NB4 (cell line): ENCODE measurements at regions not wholly inside any gene's neighbourhood (a gene's known extent, or its start where the extent isn't known, plus 50 kb on each side); places are given as distances from the start of the nearest gene placed in this dataset.

ENCODE experiments used
- DNase-seq: peaks from one replicate; pipeline ENCODE4 v3.0.0; 2010; ENCODE audit warnings: low read depth
- H3K4me3 ChIP-seq: one replicate; pipeline ENCODE4 v1.5.1; 2011; ENCODE audit warnings: mild to moderate bottlenecking, low read depth, low read length, moderate library complexity
- CTCF ChIP-seq: IDR thresholded peaks from one replicate; pipeline ENCODE4 v1.5.1; 2012; ENCODE audit warnings: low read depth, low read length
- MAX ChIP-seq: IDR thresholded peaks from 2 replicates; pipeline ENCODE4 v1.6.1; 2011; ENCODE audit warnings: low read depth, low read length
- MYC ChIP-seq: IDR thresholded peaks from 2 replicates; pipeline ENCODE4 v1.6.1; 2011; ENCODE audit warnings: low read depth, low read length
- POLR2A ChIP-seq: IDR thresholded peaks from 2 replicates; pipeline ENCODE4 v1.6.1; 2011; ENCODE audit warnings: mild to moderate bottlenecking; ENCODE audit not compliant: insufficient read length; ENCODE audit errors: extremely low read depth

- H3K4me3 ChIP-seq, result no peak overlapping the region
- no peak for DNase-seq
- TF ChIP-seq MAX, result no peak
- no peak for TF ChIP-seq POLR2A
- no peak for TF ChIP-seq CTCF
- no peak for TF ChIP-seq MYC
Observed at GRCh38 chr12:75735853-75736252, 224.4 kb upstream of the KRR1 start.

GRCh38 chr12:75728826-75729225, 217.4 kb upstream of the KRR1 start:
- TF ChIP-seq MAX (no peak), MYC (no peak), POLR2A (no peak), CTCF (no peak)
- DNase-seq, result no peak
- H3K4me3 ChIP-seq, result no peak overlapping the region

GRCh38 chr12:75727577-75727976, 216.2 kb upstream of the KRR1 start:
- no peak overlapping the region for H3K4me3 ChIP-seq
- no peak for TF ChIP-seq MYC
- TF ChIP-seq POLR2A, result no peak
- TF ChIP-seq MAX, result no peak
- no peak for TF ChIP-seq CTCF
- no peak for DNase-seq

GRCh38 chr12:75725521-75726111, 214.2 kb upstream of the KRR1 start:
- no peak for DNase-seq
- no peak overlapping the region for H3K4me3 ChIP-seq
- TF ChIP-seq CTCF, result no peak
- no peak for TF ChIP-seq MAX
- TF ChIP-seq MYC, result no peak
- no peak for TF ChIP-seq POLR2A

- no peak overlapping the region for H3K4me3 ChIP-seq
- DNase-seq, result no peak
- no peak for TF ChIP-seq MAX
- TF ChIP-seq MYC, result no peak
- TF ChIP-seq CTCF, result no peak
- TF ChIP-seq POLR2A, result no peak
Observed at GRCh38 chr12:75724928-75725312, 213.5 kb upstream of the KRR1 start.
